PFSK-1 (cell line): ENCODE measurements at regions not wholly inside any gene's neighbourhood (a gene's known extent, or its start where the extent isn't known, plus 50 kb on each side); places are given as distances from the start of the nearest gene placed in this dataset.

ENCODE experiments used
- REST ChIP-seq, 2 experiments: IDR thresholded peaks; 2 replicates each; pipeline versions ENCODE4 v1.6.1 to v1.8.0; 2011 to 2012; ENCODE audit warnings: low read depth in 2 of 2, low read length in 2 of 2, control low read depth in 1 of 2, inconsistent platforms in 1 of 2, mild to moderate bottlenecking in 1 of 2, moderate library complexity in 1 of 2; ENCODE audit not compliant: insufficient read depth in 1 of 2
- SIN3A ChIP-seq: IDR thresholded peaks from 2 replicates; pipeline ENCODE4 v1.6.1; 2012; ENCODE audit warnings: mild to moderate bottlenecking, low read length, moderate library complexity, borderline replicate concordance; ENCODE audit not compliant: insufficient read depth
- TAF1 ChIP-seq: IDR thresholded peaks from 2 replicates; pipeline ENCODE4 v1.6.1; 2012; ENCODE audit warnings: low read length, control low read depth, borderline replicate concordance; ENCODE audit not compliant: insufficient read depth

- no peak for TF ChIP-seq REST (IDR thresholded peaks at IDR 0.05; ENCODE audit: insufficient read depth in 1 of 2, low read depth in 2 of 2, low read length in 2 of 2)
- no peak for TF ChIP-seq TAF1
- TF ChIP-seq SIN3A: no peak
Observed at GRCh38 chr12:20187456-20187855, 180.9 kb upstream of the PDE3A start.
